Fibroblast of the aortic adventitia (primary cell): ENCODE measurements at regions not wholly inside any gene's neighbourhood (a gene's known extent, or its start where the extent isn't known, plus 50 kb on each side); places are given as distances from the start of the nearest gene placed in this dataset.

Experiments
- DNase-seq: peaks from one replicate; pipeline ENCODE4 v3.0.0-alpha.2; 2010; ENCODE audit warnings: low read depth
- H3K4me3 ChIP-seq: 2 replicates; pipeline ENCODE4 v1.5.1; 2011; ENCODE audit warnings: low read depth, mild to moderate bottlenecking, control low read depth, low read length, moderate library complexity
- TF ChIP-seq, protein P1 (sequence below): IDR thresholded peaks from 2 replicates; pipeline ENCODE4 v1.5.1; 2011; ENCODE audit warnings: mild to moderate bottlenecking, low read length, control low read depth, inconsistent platforms; ENCODE audit not compliant: insufficient read depth

DNA sequence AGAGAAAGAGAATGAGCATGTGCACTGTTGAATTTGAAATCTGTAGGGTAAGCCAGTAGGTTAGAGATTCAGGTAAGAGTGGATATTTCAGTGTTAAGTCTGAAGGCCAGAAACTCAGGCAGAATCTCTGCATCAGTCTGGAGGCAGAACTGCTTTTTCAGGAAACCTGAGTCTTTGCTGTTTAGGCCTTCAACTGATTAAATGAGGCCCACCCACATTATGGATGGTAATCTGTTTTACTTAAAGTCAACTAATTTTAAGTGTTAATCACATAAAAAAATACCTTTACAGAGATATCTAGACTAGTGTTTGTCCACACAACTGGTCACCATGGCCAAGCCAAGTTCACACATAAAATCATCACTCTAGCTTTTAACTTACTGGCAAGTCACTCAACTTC is 205.0 kb upstream of the DDHD1 start:
- no peak overlapping the region for H3K4me3 ChIP-seq
- TF ChIP-seq, protein P1, sequence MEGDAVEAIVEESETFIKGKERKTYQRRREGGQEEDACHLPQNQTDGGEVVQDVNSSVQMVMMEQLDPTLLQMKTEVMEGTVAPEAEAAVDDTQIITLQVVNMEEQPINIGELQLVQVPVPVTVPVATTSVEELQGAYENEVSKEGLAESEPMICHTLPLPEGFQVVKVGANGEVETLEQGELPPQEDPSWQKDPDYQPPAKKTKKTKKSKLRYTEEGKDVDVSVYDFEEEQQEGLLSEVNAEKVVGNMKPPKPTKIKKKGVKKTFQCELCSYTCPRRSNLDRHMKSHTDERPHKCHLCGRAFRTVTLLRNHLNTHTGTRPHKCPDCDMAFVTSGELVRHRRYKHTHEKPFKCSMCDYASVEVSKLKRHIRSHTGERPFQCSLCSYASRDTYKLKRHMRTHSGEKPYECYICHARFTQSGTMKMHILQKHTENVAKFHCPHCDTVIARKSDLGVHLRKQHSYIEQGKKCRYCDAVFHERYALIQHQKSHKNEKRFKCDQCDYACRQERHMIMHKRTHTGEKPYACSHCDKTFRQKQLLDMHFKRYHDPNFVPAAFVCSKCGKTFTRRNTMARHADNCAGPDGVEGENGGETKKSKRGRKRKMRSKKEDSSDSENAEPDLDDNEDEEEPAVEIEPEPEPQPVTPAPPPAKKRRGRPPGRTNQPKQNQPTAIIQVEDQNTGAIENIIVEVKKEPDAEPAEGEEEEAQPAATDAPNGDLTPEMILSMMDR: no peak
- DNase-seq: no peak

DNA sequence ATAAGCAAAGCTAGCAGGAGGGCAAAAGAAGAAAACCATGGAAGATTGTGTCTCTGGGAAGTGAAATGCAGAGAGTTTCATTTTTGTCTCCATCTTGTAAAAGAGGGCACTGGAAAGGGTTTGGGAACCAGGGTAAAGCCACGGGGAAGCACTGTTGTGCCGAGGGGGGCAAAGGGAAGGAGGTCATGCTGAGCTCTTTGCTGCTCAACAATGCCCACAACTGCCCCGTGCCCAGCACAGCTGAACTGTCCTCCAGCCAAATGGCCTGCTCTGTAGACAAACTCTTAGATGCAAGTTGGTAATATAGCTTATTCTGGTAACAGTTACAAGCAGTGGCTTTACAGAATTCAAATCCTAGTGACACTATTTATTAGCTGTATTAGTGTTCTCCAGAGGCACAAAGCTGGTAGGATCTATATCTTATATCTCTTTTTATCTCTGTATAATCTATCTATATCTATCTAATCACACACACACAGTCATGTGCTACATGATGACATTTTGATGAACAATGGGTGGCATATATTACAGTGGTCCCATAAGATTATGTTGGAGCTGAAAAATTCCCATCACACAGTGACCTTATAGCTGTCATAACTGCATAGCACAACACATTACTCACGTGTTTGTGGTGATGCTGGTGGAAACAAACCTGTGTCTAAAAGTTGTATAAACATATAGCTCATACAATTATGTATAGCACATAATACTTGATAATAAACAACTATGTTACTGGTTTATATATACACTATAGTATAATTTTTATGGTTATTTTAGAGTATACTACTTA is 203.4 kb upstream of the DDHD1 start:
- DNase-seq: no peak
- H3K4me3 ChIP-seq: no peak overlapping the region
- TF ChIP-seq, protein P1: no peak

DNA sequence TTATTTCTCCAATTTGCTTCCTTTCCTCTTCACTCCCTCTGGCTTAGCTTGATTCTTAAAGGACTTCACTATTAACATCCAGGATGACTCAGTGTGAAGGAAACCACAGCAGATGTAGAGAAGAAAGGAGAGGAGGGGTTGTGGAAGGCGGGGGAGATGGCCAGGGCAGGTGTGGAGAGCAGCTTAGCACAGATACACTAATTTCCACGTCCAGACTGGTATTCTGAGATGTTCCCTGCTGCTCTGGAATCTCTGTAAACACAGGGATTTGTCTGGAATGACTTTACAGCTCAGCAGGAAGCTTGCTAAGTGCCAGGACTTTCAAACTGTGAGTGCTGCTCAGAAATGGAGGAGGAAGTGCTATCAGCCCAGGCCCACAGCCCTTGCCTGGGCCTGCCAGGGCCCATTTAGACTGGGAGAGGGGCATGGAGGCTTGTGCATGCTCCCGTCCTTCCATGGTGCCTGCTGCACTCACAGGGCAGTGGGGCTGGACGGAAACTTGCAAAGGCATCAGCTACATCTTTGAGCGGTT is 202.5 kb upstream of the DDHD1 start:
- TF ChIP-seq, protein P1: no peak
- DNase-seq: peak; percentile 58

DNA sequence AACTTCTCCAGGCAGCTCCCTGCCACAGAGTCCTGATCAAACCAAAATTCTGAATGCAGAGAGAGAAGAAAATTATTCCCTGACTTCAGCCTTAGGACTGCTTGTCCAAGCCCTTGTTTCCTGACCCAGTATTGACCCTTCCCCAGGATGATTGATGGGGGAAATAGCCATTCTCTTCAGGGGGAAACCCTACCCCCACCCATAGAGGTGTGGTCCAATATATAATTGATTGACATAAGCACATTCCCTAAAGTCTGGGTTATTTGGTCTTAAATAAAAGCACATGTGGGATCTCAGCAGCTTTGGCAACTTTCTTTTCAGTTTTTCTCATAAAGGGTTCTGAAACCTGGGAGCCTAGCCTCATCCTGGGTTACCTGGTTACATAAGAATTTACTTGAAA is 201.2 kb upstream of the DDHD1 start:
- peak; percentile 35 for DNase-seq
- TF ChIP-seq, protein P1: no peak
- no peak overlapping the region for H3K4me3 ChIP-seq

More for the DNA sequence above, 202.5 kb upstream of the DDHD1 start:
- no peak overlapping the region for H3K4me3 ChIP-seq

DNA sequence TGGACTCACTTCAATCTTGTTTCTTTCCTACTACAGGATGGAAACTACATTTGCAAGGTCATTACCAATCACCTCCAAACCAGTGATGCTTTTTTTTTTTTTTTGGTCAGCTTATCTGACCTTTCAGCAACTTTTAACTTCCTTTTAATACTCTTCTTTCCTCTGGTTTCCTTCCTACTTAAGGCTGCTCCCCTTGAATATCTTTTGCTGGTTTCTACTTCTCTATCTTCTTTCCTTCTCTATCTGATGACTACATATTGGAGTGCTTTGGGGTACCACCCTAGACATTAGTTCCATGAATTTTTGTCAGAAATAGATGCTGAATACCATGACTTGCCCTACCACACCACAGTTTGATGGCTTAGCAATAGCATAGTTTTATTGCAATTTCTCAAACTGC is 197.7 kb upstream of the DDHD1 start:
- TF ChIP-seq, protein P1: no peak
- DNase-seq: no peak
- no peak overlapping the region for H3K4me3 ChIP-seq

- TF ChIP-seq, protein P1: no peak
- no peak overlapping the region for H3K4me3 ChIP-seq
- no peak for DNase-seq
Observed at GRCh38 chr14:53350429-53350828, 197.3 kb upstream of the DDHD1 start.
